ENCODE measurements at regions not wholly inside any gene's neighbourhood (a gene's known extent, or its start where the extent isn't known, plus 50 kb on each side); places are given as distances from the start of the nearest gene placed in this dataset.

DNA sequence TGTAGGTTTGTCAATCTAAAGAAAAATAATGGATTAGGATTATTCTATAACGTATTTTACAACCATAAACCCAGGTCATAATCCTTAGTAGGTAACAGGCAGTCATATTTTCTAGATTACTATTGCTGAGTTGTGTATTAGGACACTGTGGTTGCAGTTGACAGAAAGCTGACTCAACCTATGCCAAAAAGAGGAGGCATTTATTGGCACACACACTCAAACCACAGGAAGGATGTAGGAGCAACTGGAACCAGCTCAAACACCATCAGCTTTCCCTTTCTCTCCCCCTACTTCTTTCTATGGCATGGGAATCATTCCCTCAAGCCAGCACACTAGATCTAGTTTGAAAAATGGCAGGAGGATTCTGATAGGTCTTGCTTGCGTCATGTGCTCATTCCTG is 136.4 kb upstream of the FAM9C start:
- in situ Hi-C loops (cut with MboI; ENCODE audit: low pct_ligation_motif_present in 1 of 4, low pct_unique_long_range_greater_than_20kb in 1 of 4, low sequenced_read_pairs in 3 of 4), result no loop called here
- Histone ChIP-seq H3K9me3 (no peaks in the 10 kb centered on the region), H3K36me3 (no peaks in the 10 kb centered on the region), H3K4me1 (no peaks in the 10 kb centered on the region), H3K4me3 (no peak overlapping the region), H3K27ac (no peak overlapping the region), H3K27me3 (no peaks in the 10 kb centered on the region)
- no peak for DNase-seq
- intact Hi-C loops (cut with DNase I; ENCODE audit: low total_unique reads), result no loop called here
- 73 to 76% methylated on average over 1 to 2 of the region's 2 CpGs for WGBS, 2 donors (ENCODE audit: low coverage in 1 of 2)
- TF ChIP-seq, protein P1, sequence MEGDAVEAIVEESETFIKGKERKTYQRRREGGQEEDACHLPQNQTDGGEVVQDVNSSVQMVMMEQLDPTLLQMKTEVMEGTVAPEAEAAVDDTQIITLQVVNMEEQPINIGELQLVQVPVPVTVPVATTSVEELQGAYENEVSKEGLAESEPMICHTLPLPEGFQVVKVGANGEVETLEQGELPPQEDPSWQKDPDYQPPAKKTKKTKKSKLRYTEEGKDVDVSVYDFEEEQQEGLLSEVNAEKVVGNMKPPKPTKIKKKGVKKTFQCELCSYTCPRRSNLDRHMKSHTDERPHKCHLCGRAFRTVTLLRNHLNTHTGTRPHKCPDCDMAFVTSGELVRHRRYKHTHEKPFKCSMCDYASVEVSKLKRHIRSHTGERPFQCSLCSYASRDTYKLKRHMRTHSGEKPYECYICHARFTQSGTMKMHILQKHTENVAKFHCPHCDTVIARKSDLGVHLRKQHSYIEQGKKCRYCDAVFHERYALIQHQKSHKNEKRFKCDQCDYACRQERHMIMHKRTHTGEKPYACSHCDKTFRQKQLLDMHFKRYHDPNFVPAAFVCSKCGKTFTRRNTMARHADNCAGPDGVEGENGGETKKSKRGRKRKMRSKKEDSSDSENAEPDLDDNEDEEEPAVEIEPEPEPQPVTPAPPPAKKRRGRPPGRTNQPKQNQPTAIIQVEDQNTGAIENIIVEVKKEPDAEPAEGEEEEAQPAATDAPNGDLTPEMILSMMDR (IDR thresholded peaks at IDR 0.05), result no peak
- TF ChIP-seq EP300 (IDR thresholded peaks at IDR 0.05; ENCODE audit: low read depth), result no peak
- no peak for TF ChIP-seq POLR2AphosphoS5 (IDR thresholded peaks at IDR 0.05)
- no peak for TF ChIP-seq POLR2A (IDR thresholded peaks at IDR 0.05)

DNA sequence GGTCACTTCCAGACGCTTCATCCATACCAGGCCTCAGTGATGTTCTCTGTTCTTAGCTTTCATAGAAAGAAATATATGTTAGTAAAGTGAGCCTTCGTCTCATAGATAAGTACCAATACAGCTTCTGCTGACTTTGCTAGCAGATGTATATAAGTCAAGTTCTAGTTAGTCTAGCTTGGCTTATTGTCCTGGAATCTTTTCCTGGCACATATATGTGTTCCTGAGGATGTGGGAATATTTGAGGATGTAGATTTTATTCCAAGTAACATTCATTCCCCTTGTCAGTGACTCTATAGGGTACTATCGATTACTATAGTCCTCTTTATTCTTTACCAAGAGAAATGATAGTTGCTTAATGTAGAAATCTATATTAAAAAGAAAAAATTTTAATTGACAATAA is 135.2 kb upstream of the FAM9C start:
- intact Hi-C loops (cut with DNase I; ENCODE audit: low total_unique reads), result no loop called here
- in situ Hi-C loops (cut with MboI; ENCODE audit: low pct_ligation_motif_present in 1 of 4, low pct_unique_long_range_greater_than_20kb in 1 of 4, low sequenced_read_pairs in 3 of 4), result no loop called here
- Histone ChIP-seq H3K36me3 (no peaks in the 10 kb centered on the region), H3K9me3 (no peaks in the 10 kb centered on the region), H3K4me1 (no peaks in the 10 kb centered on the region), H3K27me3 (no peaks in the 10 kb centered on the region), H3K27ac (no peak overlapping the region), H3K4me3 (no peak overlapping the region)
- 79 to 100% methylated on average over 1 to 3 of the region's 3 CpGs for WGBS, 2 donors (ENCODE audit: low coverage in 1 of 2)
- no peak for TF ChIP-seq EP300 (IDR thresholded peaks at IDR 0.05; ENCODE audit: low read depth)
- TF ChIP-seq POLR2AphosphoS5 (IDR thresholded peaks at IDR 0.05), result no peak
- TF ChIP-seq, protein P1 (IDR thresholded peaks at IDR 0.05), result no peak
- TF ChIP-seq POLR2A (IDR thresholded peaks at IDR 0.05), result no peak
- DNase-seq, result no peak

- TF ChIP-seq EP300 (IDR thresholded peaks at IDR 0.05; ENCODE audit: low read depth) (no peak), POLR2AphosphoS5 (IDR thresholded peaks at IDR 0.05) (no peak), POLR2A (IDR thresholded peaks at IDR 0.05) (no peak)
- TF ChIP-seq, protein P1 (IDR thresholded peaks at IDR 0.05), result no peak
- H3K27ac ChIP-seq, result no peak overlapping the region
- intact Hi-C loops (cut with DNase I; ENCODE audit: low total_unique reads) (no loop called here), in situ Hi-C loops (cut with MboI; ENCODE audit: low pct_ligation_motif_present in 1 of 4, low pct_unique_long_range_greater_than_20kb in 1 of 4, low sequenced_read_pairs in 3 of 4) (no loop called here)
- DNase-seq, result no peak
- H3K9me3 ChIP-seq, result no peaks in the 10 kb centered on the region
- H3K4me1 ChIP-seq, result no peaks in the 10 kb centered on the region
- H3K4me3 ChIP-seq, result no peak overlapping the region
- WGBS, 2 donors (ENCODE audit: low coverage in 1 of 2), result 66% methylated on average over 2 of the region's 2 CpGs; no CpG with 5 or more reads in 1 of the 2 donors
- H3K27me3 ChIP-seq, result no peaks in the 10 kb centered on the region
- no peaks in the 10 kb centered on the region for H3K36me3 ChIP-seq
Measured at GRCh38 chrX:13179100-13179499, 134.7 kb upstream of the FAM9C start.

DNA sequence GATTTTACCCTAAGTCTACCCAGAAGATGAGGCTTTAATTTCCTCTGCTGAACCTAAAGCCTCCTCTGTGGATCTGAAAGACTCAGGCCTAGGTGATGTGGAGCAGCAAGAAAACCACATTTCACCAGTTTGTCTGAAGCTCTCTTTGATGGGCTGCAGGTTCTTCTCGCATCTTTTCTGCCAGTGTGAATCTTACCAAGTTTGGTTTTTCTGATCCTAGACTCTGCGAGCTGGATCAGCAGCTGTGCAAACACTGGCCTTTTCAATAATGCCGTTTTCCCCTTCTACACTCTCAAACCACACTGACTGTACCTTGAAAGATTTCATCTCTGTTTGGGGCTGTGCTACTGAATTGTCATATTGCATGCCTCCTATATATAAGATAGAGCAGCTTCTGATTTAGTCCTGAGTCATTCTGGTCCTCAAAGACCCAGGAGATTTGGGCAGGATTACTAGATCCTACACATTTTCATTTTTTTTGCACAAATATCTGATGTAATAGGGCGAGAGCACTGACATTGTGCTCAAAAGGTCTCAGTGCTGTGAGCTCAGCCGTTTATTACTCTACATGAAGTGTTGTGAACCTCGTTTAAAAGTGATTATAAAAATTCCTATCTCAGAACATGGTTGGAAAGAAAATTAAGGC is 133.6 kb upstream of the FAM9C start:
- Histone ChIP-seq H3K27ac (no peak overlapping the region), H3K27me3 (no peaks in the 10 kb centered on the region), H3K4me3 (no peak overlapping the region), H3K36me3 (no peaks in the 10 kb centered on the region), H3K9me3 (no peaks in the 10 kb centered on the region), H3K4me1 (no peaks in the 10 kb centered on the region)
- intact Hi-C loops (cut with DNase I; ENCODE audit: low total_unique reads), result no loop called here
- in situ Hi-C loops (cut with MboI; ENCODE audit: low pct_ligation_motif_present in 1 of 4, low pct_unique_long_range_greater_than_20kb in 1 of 4, low sequenced_read_pairs in 3 of 4), result no loop called here
- TF ChIP-seq POLR2AphosphoS5 (IDR thresholded peaks at IDR 0.05), result no peak
- no peak for TF ChIP-seq POLR2A (IDR thresholded peaks at IDR 0.05)
- no peak for TF ChIP-seq EP300 (IDR thresholded peaks at IDR 0.05; ENCODE audit: low read depth)
- TF ChIP-seq, protein P1 (IDR thresholded peaks at IDR 0.05), result no peak
- no peak for DNase-seq
- 48% methylated on average over 6 of the region's 6 CpGs; no CpG with 5 or more reads in 1 of the 2 donors for WGBS, 2 donors (ENCODE audit: low coverage in 1 of 2)

Data from transverse colon (tissue), 4 donors.